ENCODE measurements at regions not wholly inside any gene's neighbourhood (a gene's known extent, or its start where the extent isn't known, plus 50 kb on each side); places are given as distances from the start of the nearest gene placed in this dataset.

DNA sequence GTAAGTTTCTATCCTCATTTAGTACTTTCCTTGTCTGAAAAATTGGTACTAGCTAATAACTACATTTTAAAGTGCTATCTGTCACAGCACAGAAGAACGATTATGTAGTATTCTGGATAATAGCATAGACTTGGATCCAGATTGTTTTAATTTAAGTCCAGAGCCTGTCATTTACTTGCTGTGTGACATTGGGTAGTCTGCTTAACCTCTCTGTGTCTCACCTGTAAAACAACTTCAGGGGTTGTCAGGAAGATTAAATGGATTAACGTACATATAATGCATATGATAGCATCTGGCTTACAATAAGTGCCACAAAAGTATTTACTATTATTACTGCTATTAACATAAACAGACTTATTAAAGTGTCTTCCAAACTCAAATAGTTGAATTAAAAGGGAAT, 1221.4 kb downstream of the GATA3 start:
- Histone ChIP-seq H3K9me3 (ENCODE audit: control insufficient read depth, insufficient read depth, low read length) (no peaks in the 10 kb centered on the region), H3K36me3 (ENCODE audit: control insufficient read depth, insufficient read depth, low read length) (no peaks in the 10 kb centered on the region), H3K4me1 (ENCODE audit: control insufficient read depth, insufficient read depth, low read length) (no peaks in the 10 kb centered on the region), H3K4me3 (ENCODE audit: low read length) (no peak overlapping the region), H3K27ac (ENCODE audit: low read length) (no peak overlapping the region), H3K27me3 (ENCODE audit: control insufficient read depth, insufficient read depth, low read length) (no peaks in the 10 kb centered on the region)
- WGBS (ENCODE audit: insufficient coverage, insufficient read length) = no CpG with 5 or more reads among the region's 2 CpGs
- no peak for DNase-seq (ENCODE audit: low read depth, low spot score)

DNA sequence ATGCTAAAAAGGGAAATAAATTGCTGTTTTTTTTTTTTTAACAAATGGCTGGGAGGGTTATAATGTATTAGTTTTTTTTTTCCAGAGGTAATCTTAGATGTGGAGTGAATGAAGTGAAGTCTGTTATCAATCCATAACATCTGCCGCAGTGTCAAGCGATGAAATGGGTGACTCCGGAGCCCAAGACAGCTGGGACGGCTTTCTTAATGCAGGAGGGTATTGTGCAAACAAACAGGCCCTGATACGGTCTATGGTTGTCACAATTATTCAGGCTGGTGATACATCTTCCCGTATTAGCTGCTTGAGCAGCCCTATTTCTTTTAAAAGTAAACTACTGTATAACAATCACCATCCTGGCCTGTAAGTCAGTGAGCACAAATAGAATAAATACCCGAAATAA, 1231.2 kb downstream of the GATA3 start:
- Histone ChIP-seq H3K36me3 (ENCODE audit: control insufficient read depth, insufficient read depth, low read length) (no peaks in the 10 kb centered on the region), H3K4me1 (ENCODE audit: control insufficient read depth, insufficient read depth, low read length) (no peaks in the 10 kb centered on the region), H3K27me3 (ENCODE audit: control insufficient read depth, insufficient read depth, low read length) (no peaks in the 10 kb centered on the region), H3K27ac (ENCODE audit: low read length) (no peak overlapping the region), H3K9me3 (ENCODE audit: control insufficient read depth, insufficient read depth, low read length) (no peaks in the 10 kb centered on the region), H3K4me3 (ENCODE audit: low read length) (no peak overlapping the region)
- WGBS (ENCODE audit: insufficient coverage, insufficient read length) = no CpG with 5 or more reads among the region's 7 CpGs
- DNase-seq (ENCODE audit: low read depth, low spot score) = no peak

DNA sequence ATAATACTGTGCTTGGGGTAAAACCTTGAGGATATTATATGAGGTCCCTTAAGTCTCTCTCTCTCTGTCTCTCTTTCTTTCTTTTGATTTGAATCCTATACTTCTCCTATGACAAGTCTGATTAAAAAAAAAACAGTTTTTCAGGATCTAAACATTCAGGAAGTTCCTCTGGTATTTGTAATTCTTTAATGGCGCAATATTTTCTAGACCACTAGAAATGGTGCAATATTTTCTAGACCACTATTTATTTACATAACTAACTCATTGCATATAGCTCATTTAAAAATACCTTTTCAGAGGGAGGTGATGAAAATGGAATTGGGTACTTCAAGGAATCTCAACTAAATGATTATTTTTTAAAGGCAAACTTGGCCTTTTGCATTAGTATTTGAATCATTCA, 1235.3 kb downstream of the GATA3 start:
- H3K36me3 ChIP-seq (ENCODE audit: control insufficient read depth, insufficient read depth, low read length) = no peaks in the 10 kb centered on the region
- no peak overlapping the region for H3K27ac ChIP-seq (ENCODE audit: low read length)
- no peaks in the 10 kb centered on the region for H3K27me3 ChIP-seq (ENCODE audit: control insufficient read depth, insufficient read depth, low read length)
- no peak overlapping the region for H3K4me3 ChIP-seq (ENCODE audit: low read length)
- no peak for DNase-seq (ENCODE audit: low read depth, low spot score)
- no peaks in the 10 kb centered on the region for H3K4me1 ChIP-seq (ENCODE audit: control insufficient read depth, insufficient read depth, low read length)
- no CpG with 5 or more reads among the region's 1 CpG for WGBS (ENCODE audit: insufficient coverage, insufficient read length)
- H3K9me3 ChIP-seq (ENCODE audit: control insufficient read depth, insufficient read depth, low read length) = no peaks in the 10 kb centered on the region

DNA sequence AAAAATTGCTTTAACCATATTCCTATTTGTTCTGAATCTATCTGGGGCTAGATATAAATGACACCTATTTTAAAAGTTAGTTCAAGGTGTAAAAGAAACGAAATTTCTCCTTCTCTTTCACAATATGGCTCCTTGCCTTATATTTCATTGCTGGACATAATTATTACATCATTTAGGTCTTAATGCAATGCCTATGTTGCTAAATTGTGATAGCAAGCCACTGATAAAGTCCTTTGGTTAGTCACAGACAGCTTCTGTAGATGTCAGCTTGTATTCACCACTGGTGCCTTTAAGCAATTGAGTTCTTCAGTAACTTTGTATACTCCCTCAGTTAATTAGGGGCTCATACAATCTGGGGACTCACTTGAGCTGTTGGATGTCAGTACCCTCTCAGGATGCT, 1236.6 kb downstream of the GATA3 start:
- H3K27me3 ChIP-seq (ENCODE audit: control insufficient read depth, insufficient read depth, low read length) = no peaks in the 10 kb centered on the region
- no peak overlapping the region for H3K4me3 ChIP-seq (ENCODE audit: low read length)
- no peaks in the 10 kb centered on the region for H3K4me1 ChIP-seq (ENCODE audit: control insufficient read depth, insufficient read depth, low read length)
- no peaks in the 10 kb centered on the region for H3K9me3 ChIP-seq (ENCODE audit: control insufficient read depth, insufficient read depth, low read length)
- WGBS (ENCODE audit: insufficient coverage, insufficient read length) = no CpG with 5 or more reads among the region's 1 CpG
- no peaks in the 10 kb centered on the region for H3K36me3 ChIP-seq (ENCODE audit: control insufficient read depth, insufficient read depth, low read length)
- H3K27ac ChIP-seq (ENCODE audit: low read length) = no peak overlapping the region
- no peak for DNase-seq (ENCODE audit: low read depth, low spot score)

DNA sequence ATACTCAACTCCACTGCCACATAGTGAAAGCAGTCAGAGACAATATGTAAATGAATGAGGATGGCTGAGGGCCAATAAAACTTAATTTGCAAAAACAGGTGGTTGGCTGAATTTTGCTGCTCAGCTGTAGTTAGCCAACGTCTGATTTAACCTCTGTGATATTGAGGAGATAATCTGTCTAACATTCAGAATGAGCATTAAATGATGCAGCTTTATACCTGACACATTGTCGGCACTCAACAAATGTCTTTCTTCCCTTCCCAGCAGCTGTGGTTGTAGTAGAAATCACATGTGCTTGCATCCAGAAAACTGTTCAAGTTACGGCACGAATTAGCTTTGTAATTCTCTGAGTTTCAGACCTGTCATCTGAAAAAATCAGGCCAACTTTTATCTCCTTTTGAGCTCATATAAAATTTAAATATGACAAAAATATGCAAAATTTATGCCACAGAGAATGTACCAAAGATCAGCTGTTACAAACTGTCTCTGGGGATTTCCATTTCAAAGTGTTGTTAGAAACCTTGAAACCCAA, 1239.7 kb downstream of the GATA3 start:
- Histone ChIP-seq H3K27me3 (ENCODE audit: control insufficient read depth, insufficient read depth, low read length) (no peaks in the 10 kb centered on the region), H3K9me3 (ENCODE audit: control insufficient read depth, insufficient read depth, low read length) (no peaks in the 10 kb centered on the region), H3K36me3 (ENCODE audit: control insufficient read depth, insufficient read depth, low read length) (no peaks in the 10 kb centered on the region), H3K4me3 (ENCODE audit: low read length) (no peak overlapping the region), H3K27ac (ENCODE audit: low read length) (no peak overlapping the region), H3K4me1 (ENCODE audit: control insufficient read depth, insufficient read depth, low read length) (no peaks in the 10 kb centered on the region)
- no CpG with 5 or more reads among the region's 4 CpGs for WGBS (ENCODE audit: insufficient coverage, insufficient read length)
- no peak for DNase-seq (ENCODE audit: low read depth, low spot score)

DNA sequence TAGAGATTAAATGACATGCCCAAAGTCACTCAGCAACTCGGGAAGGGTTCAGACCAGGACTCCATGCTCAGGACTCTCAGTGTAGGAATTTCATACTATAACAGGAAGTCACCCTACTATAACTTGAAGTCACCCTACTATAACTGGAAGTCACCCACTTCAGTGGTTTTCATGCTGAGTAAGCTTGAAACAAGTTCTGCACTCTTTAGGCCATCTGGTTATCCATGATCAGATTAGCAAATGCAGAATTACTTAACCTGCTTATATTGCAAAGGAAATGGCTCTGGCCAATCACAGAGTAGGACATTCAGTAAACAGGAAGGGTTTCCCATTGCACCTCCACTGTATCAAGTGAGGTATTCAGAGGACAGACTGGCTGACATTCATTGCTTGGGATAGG, 1240.4 kb downstream of the GATA3 start:
- Histone ChIP-seq H3K4me3 (ENCODE audit: low read length) (no peak overlapping the region), H3K9me3 (ENCODE audit: control insufficient read depth, insufficient read depth, low read length) (no peaks in the 10 kb centered on the region), H3K36me3 (ENCODE audit: control insufficient read depth, insufficient read depth, low read length) (no peaks in the 10 kb centered on the region), H3K4me1 (ENCODE audit: control insufficient read depth, insufficient read depth, low read length) (no peaks in the 10 kb centered on the region), H3K27ac (ENCODE audit: low read length) (no peak overlapping the region), H3K27me3 (ENCODE audit: control insufficient read depth, insufficient read depth, low read length) (no peaks in the 10 kb centered on the region)
- no CpG with 5 or more reads among the region's 1 CpG for WGBS (ENCODE audit: insufficient coverage, insufficient read length)
- DNase-seq (ENCODE audit: low read depth, low spot score) = no peak

DNA sequence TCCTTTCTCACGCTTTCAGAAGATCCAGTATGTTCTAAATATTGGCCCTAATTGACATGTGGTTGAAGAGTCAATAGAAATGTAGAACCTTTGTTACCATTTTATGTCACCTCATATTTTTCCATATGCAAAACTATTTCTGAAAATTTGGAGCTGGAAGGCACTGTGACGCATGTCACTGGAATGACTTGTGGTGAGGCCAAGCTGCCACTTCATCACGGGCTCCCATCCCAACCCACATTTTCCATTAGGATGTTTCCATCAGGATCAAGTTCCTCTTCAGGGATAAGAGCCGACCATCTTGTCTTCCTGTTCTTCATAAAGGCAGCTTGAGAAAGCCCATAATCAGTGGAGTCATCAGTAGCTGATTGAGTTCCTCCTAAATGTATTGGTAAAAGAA, 1241.7 kb downstream of the GATA3 start:
- H3K36me3 ChIP-seq (ENCODE audit: control insufficient read depth, insufficient read depth, low read length) = no peaks in the 10 kb centered on the region
- no peaks in the 10 kb centered on the region for H3K9me3 ChIP-seq (ENCODE audit: control insufficient read depth, insufficient read depth, low read length)
- H3K4me1 ChIP-seq (ENCODE audit: control insufficient read depth, insufficient read depth, low read length) = no peaks in the 10 kb centered on the region
- no peaks in the 10 kb centered on the region for H3K27me3 ChIP-seq (ENCODE audit: control insufficient read depth, insufficient read depth, low read length)
- DNase-seq (ENCODE audit: low read depth, low spot score) = no peak
- H3K27ac ChIP-seq (ENCODE audit: low read length) = no peak overlapping the region
- no peak overlapping the region for H3K4me3 ChIP-seq (ENCODE audit: low read length)
- no CpG with 5 or more reads among the region's 4 CpGs for WGBS (ENCODE audit: insufficient coverage, insufficient read length)

DNA sequence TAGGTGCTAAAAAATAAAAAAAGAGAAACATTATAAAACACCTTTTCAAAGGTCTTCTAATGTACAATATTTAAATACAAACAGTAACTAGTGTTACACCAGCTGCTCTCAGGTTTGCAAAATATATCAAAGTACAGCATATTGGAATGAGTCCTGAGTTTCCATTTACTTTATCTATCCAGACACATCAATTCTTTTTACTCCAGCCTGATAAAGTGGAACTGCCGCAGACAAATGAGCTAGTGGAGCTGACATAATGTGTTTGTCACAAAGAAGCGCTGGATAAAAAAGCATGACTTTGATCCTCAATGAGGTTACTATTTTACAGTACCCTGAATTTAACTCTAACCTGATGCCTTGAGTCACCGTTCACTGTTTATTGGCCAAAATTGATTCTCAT, 1243.1 kb downstream of the GATA3 start:
- Histone ChIP-seq H3K27me3 (ENCODE audit: control insufficient read depth, insufficient read depth, low read length) (no peaks in the 10 kb centered on the region), H3K27ac (ENCODE audit: low read length) (no peak overlapping the region), H3K9me3 (ENCODE audit: control insufficient read depth, insufficient read depth, low read length) (no peaks in the 10 kb centered on the region), H3K4me1 (ENCODE audit: control insufficient read depth, insufficient read depth, low read length) (no peaks in the 10 kb centered on the region), H3K36me3 (ENCODE audit: control insufficient read depth, insufficient read depth, low read length) (no peaks in the 10 kb centered on the region), H3K4me3 (ENCODE audit: low read length) (no peak overlapping the region)
- no peak for DNase-seq (ENCODE audit: low read depth, low spot score)
- WGBS (ENCODE audit: insufficient coverage, insufficient read length) = no CpG with 5 or more reads among the region's 3 CpGs

DNA sequence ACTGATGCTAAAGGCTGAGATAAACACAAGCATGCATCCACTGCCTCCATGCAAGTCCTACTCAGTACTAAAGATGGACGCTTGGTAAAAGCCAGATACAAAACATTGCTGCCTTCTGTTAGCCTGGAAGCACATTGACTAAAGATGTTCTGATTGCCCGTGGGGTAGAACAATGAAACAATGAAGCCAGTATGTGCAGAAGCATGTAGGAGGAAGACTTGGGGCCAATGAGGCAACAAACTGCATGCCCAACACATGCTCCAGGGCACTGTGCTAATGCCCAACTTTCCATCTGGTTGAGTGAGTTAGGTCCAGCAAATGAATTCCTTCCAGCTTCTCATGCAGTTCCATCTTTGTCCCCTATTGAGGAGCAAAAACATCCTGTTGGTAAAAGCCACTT, 1245.5 kb downstream of the GATA3 start:
- Histone ChIP-seq H3K9me3 (ENCODE audit: control insufficient read depth, insufficient read depth, low read length) (no peaks in the 10 kb centered on the region), H3K4me3 (ENCODE audit: low read length) (no peak overlapping the region), H3K27ac (ENCODE audit: low read length) (no peak overlapping the region), H3K36me3 (ENCODE audit: control insufficient read depth, insufficient read depth, low read length) (no peaks in the 10 kb centered on the region), H3K27me3 (ENCODE audit: control insufficient read depth, insufficient read depth, low read length) (no peaks in the 10 kb centered on the region), H3K4me1 (ENCODE audit: control insufficient read depth, insufficient read depth, low read length) (no peaks in the 10 kb centered on the region)
- DNase-seq (ENCODE audit: low read depth, low spot score) = no peak
- no CpG with 5 or more reads among the region's 2 CpGs for WGBS (ENCODE audit: insufficient coverage, insufficient read length)

DNA sequence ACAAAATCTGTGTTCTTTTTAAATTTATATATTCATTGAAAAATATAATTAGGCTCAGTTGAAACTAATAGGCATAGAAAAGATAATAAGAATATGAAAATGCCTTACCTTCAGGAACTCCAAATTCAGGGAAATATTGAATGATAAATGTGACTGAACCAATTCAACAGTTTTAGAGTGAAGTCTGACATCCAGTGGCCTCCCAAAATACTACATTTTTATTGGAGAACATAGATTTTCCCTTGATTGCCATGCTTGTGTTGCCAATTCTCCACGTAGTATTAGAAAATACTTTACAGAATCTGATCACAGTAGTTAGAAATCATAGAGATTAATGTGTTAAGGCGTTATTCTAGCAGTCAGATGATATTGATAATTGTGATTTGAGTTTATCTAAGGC, 1246.7 kb downstream of the GATA3 start:
- no peak overlapping the region for H3K27ac ChIP-seq (ENCODE audit: low read length)
- H3K27me3 ChIP-seq (ENCODE audit: control insufficient read depth, insufficient read depth, low read length) = no peaks in the 10 kb centered on the region
- H3K4me1 ChIP-seq (ENCODE audit: control insufficient read depth, insufficient read depth, low read length) = no peaks in the 10 kb centered on the region
- no peaks in the 10 kb centered on the region for H3K9me3 ChIP-seq (ENCODE audit: control insufficient read depth, insufficient read depth, low read length)
- WGBS (ENCODE audit: insufficient coverage, insufficient read length) = 100% methylated on average over 1 of the region's 2 CpGs
- no peak overlapping the region for H3K4me3 ChIP-seq (ENCODE audit: low read length)
- DNase-seq (ENCODE audit: low read depth, low spot score) = no peak
- H3K36me3 ChIP-seq (ENCODE audit: control insufficient read depth, insufficient read depth, low read length) = no peaks in the 10 kb centered on the region

DNA sequence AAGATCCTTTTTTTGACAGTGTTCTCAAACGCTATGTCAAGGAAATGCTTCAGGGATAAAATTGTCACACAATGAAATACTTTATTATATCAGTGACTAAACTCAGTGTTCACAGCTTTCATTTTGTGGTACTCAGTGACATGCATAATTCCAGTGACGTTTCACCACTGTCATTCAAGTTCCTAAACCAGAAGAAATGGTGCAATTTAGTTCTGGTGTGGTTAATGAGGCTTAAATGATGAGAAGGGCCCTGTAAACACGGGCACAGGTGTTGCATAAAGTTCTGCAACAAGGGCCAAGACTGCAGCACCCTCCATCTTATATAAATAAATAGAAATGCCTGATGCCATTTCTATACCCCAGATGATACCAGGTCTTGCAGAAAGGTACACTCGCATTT, 1247.1 kb downstream of the GATA3 start:
- H3K4me1 ChIP-seq (ENCODE audit: control insufficient read depth, insufficient read depth, low read length) = no peaks in the 10 kb centered on the region
- H3K4me3 ChIP-seq (ENCODE audit: low read length) = no peak overlapping the region
- WGBS (ENCODE audit: insufficient coverage, insufficient read length) = no CpG with 5 or more reads among the region's 4 CpGs
- no peaks in the 10 kb centered on the region for H3K27me3 ChIP-seq (ENCODE audit: control insufficient read depth, insufficient read depth, low read length)
- no peaks in the 10 kb centered on the region for H3K9me3 ChIP-seq (ENCODE audit: control insufficient read depth, insufficient read depth, low read length)
- no peaks in the 10 kb centered on the region for H3K36me3 ChIP-seq (ENCODE audit: control insufficient read depth, insufficient read depth, low read length)
- no peak overlapping the region for H3K27ac ChIP-seq (ENCODE audit: low read length)
- DNase-seq (ENCODE audit: low read depth, low spot score) = no peak

All from iPS DF 6.9 (cell line).